Pancreas (tissue), 10 donors: ENCODE measurements at regions not wholly inside any gene's neighbourhood (a gene's known extent, or its start where the extent isn't known, plus 50 kb on each side); places are given as distances from the start of the nearest gene placed in this dataset.
A peak's percentile ranks its signal among the peaks of the same experiment; 100 is the strongest.
"Not testable (repeated sequence)": the region's sequence is repeated elsewhere in the genome, so short reads cannot be mapped to it uniquely, and the experiment has no call there.

Source experiments
- ATAC-seq, 4 donors: fragments of 200-7000 bp; cut with Tn5 transposase; one replicate each; pipeline versions ENCODE4 v1.8.0 to v1.9.1; 2020; ENCODE audit warnings: mild to moderate bottlenecking in 4 of 4, moderate library complexity in 4 of 4
- DNase-seq, 6 donors: peaks; one replicate each; pipeline ENCODE4 v3.0.0-alpha.2; 2020
- FAIRE-seq: peaks from 2 replicates; lab custom pipeline; 2012; peaks lifted over from hg19 to GRCh38; lab: Jason Lieb, UNC
- H3K27ac ChIP-seq, 4 donors: fragments of 200-600 bp; sonication (generic); 1 replicate in 3 of 4; 2 replicates in 1 of 4; pipeline versions ENCODE4 v1.5.0 to v1.8.0; 2020
- H3K27me3 ChIP-seq, 4 donors: fragments of 200-600 bp; one replicate each; pipeline ENCODE4 v1.8.0; 2021
- H3K36me3 ChIP-seq, 3 donors: fragments of 200-600 bp; sonication (generic) in 1 of 3; one replicate each; pipeline versions ENCODE4 v1.5.0 to v1.8.0; 2020 to 2021
- H3K4me1 ChIP-seq, 3 donors: fragments of 200-600 bp; one replicate each; pipeline ENCODE4 v1.8.0; 2021
- H3K4me3 ChIP-seq, 4 donors: fragments of 200-600 bp; sonication (generic) in 2 of 4; one replicate each; pipeline versions ENCODE4 v1.5.0 to v1.8.0; 2020 to 2021
- H3K9me3 ChIP-seq, 4 donors: fragments of 200-600 bp; one replicate each; pipeline ENCODE4 v1.8.0; 2021
- WGBS, 2 donors: extraction: QIAGEN DNeasy Blood & Tissue Kit; methylation state at CpG; one replicate each; pipeline ENCODE4 v1.1.7; 2013; 5-methylcytosine and 5-hydroxymethylcytosine counted together
- intact Hi-C, 3 donors: fragments of 100-400 bp; cut with DNase I; formaldehyde crosslinking; loops; one replicate each; pipeline versions ENCODE4 v1.11.1 to v1.14.2; 2022
- TF ChIP-seq, protein P1 (sequence below), 4 donors: fragments of 200-600 bp; sonication (generic) in 3 of 4; IDR thresholded peaks; one replicate each; pipeline versions ENCODE4 v1.5.0 to v1.8.0; 2021; ENCODE audit warnings: antibody characterized with exemption in 4 of 4
- donor health status: healthy with polysubstance abuse.
- donor health status: DM: no; HTN: no; CAD: no; lungs with moderate emphysema.
- donor health status: DM: no; HTN: no; CAD: no.
- donor health status: control.
- donor health status: control.
- donor health status: Bipolar disorder and iron deficiency.
- donor health status: DM: yes; HTN: yes; CAD: no.
- donor health status: DM: no; HTN: no; CAD: no.
- donor health status: DM: no; HTN: no; CAD: no.
- donor health status: DM: yes; HTN: yes; CAD: no.

- Histone ChIP-seq H3K27me3 (no peaks in the 10 kb centered on the region), H3K4me3 (no peak overlapping the region), H3K27ac (no peak overlapping the region), H3K36me3 (no peaks in the 10 kb centered on the region), H3K4me1 (peaks cover 0 to 9% (median 0%) of the 10 kb centered on the region in 3 donors), H3K9me3 (no peaks in the 10 kb centered on the region)
- DNase-seq (peak in 1 of 6 donors; percentile 24), FAIRE-seq (no peak), ATAC-seq (no peak)
- TF ChIP-seq, protein P1, sequence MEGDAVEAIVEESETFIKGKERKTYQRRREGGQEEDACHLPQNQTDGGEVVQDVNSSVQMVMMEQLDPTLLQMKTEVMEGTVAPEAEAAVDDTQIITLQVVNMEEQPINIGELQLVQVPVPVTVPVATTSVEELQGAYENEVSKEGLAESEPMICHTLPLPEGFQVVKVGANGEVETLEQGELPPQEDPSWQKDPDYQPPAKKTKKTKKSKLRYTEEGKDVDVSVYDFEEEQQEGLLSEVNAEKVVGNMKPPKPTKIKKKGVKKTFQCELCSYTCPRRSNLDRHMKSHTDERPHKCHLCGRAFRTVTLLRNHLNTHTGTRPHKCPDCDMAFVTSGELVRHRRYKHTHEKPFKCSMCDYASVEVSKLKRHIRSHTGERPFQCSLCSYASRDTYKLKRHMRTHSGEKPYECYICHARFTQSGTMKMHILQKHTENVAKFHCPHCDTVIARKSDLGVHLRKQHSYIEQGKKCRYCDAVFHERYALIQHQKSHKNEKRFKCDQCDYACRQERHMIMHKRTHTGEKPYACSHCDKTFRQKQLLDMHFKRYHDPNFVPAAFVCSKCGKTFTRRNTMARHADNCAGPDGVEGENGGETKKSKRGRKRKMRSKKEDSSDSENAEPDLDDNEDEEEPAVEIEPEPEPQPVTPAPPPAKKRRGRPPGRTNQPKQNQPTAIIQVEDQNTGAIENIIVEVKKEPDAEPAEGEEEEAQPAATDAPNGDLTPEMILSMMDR (IDR thresholded peaks at IDR 0.05), result no peak
- 67 to 77% methylated on average over 8 of the region's 8 CpGs for WGBS, 2 donors
- intact Hi-C loops, result no loop called here
Observed at GRCh38 chr1:30660241-30660640, 63.1 kb downstream of the MATN1 start.

GRCh38 chr1:30659702-30660101, 63.7 kb downstream of the MATN1 start:
- no peak overlapping the region for H3K27ac ChIP-seq
- TF ChIP-seq, protein P1 (IDR thresholded peaks at IDR 0.05), result no peak
- peak in 1 of 6 donors; percentile 8 for DNase-seq
- no peak for ATAC-seq
- WGBS, 2 donors, result 71 to 76% methylated on average over 8 of the region's 8 CpGs
- no peaks in the 10 kb centered on the region for H3K36me3 ChIP-seq
- no peaks in the 10 kb centered on the region for H3K27me3 ChIP-seq
- peaks cover 0 to 9% (median 0%) of the 10 kb centered on the region in 3 donors for H3K4me1 ChIP-seq
- no peak overlapping the region for H3K4me3 ChIP-seq
- FAIRE-seq, result no peak
- no peaks in the 10 kb centered on the region for H3K9me3 ChIP-seq
- intact Hi-C loops, result no loop called here

- H3K4me1 ChIP-seq, intact Hi-C loops, ATAC-seq, FAIRE-seq, H3K27me3 ChIP-seq, H3K4me3 ChIP-seq, H3K36me3 ChIP-seq, H3K27ac ChIP-seq, H3K9me3 ChIP-seq: not testable (repeated sequence)
- 88 to 97% methylated on average over 4 of the region's 4 CpGs for WGBS, 2 donors
- DNase-seq, result peak in 1 of 6 donors; percentile 18
Observed at GRCh38 chr1:30658375-30658774, 65.0 kb downstream of the MATN1 start.

DNA sequence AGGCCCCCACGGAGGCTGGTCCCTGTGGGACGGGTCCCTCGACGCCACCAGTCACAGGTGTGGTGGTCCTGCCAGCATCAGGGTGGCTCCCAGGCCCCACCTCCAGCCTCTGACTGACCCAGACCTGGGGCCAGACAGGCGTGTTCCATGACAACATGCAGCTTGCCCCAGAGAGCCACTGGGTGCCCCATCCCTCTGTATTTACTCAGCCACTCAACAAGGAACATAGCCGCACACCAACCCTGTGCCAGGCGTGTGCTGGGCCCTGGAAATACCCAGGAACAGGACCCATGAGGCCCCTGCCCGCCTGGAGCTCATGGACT, 65.4 kb downstream of the MATN1 start:
- no peak for DNase-seq
- peaks cover 0 to under 1% (median 0%) of the 10 kb centered on the region in 3 donors for H3K4me1 ChIP-seq
- FAIRE-seq, result no peak
- no peaks in the 10 kb centered on the region for H3K9me3 ChIP-seq
- H3K36me3 ChIP-seq, result no peaks in the 10 kb centered on the region
- intact Hi-C loops, result no loop called here
- no peak for ATAC-seq
- no peak overlapping the region for H3K27ac ChIP-seq
- no peaks in the 10 kb centered on the region for H3K27me3 ChIP-seq
- 84 to 88% methylated on average over 8 of the region's 8 CpGs for WGBS, 2 donors
- TF ChIP-seq, protein P1 (IDR thresholded peaks at IDR 0.05), result no peak
- H3K4me3 ChIP-seq, result no peak overlapping the region

GRCh38 chr1:30657131-30658013, 66.0 kb downstream of the MATN1 start:
- 69 to 76% methylated on average over 19 to 22 of the region's 22 CpGs for WGBS, 2 donors
- intact Hi-C loops, result no loop called here
- Histone ChIP-seq H3K4me1 (no peaks in the 10 kb centered on the region), H3K9me3 (no peaks in the 10 kb centered on the region), H3K27me3 (no peaks in the 10 kb centered on the region), H3K27ac (no peak overlapping the region), H3K36me3 (no peaks in the 10 kb centered on the region), H3K4me3 (no peak overlapping the region)
- DNase-seq (peak in 1 of 6 donors; percentile 40), ATAC-seq (peak in 2 of 4 donors; percentile 58 to 60), FAIRE-seq (no peak)
- TF ChIP-seq, protein P1 (IDR thresholded peaks at IDR 0.05), result no peak
